Nephron (organoid): ENCODE measurements at regions not wholly inside any gene's neighbourhood (a gene's known extent, or its start where the extent isn't known, plus 50 kb on each side); places are given as distances from the start of the nearest gene placed in this dataset.

ENCODE experiments used
- H3K27ac Mint-ChIP-seq, 3 experiments: 2 replicates each; pipeline ENCODE4 v1.8.0; 2020; ENCODE audit warnings: mixed read lengths in 3 of 3, mild to moderate bottlenecking in 2 of 3, moderate library complexity in 1 of 3
- H3K27me3 Mint-ChIP-seq: 2 replicates; pipeline ENCODE4 v1.8.0; 2021; ENCODE audit warnings: low read depth, mild to moderate bottlenecking, moderate library complexity, mixed read lengths
- H3K36me3 Mint-ChIP-seq: 2 replicates; pipeline ENCODE4 v1.8.0; 2020; ENCODE audit warnings: low read depth, mixed read lengths
- H3K4me1 Mint-ChIP-seq: 2 replicates; pipeline ENCODE4 v1.8.0; 2020; ENCODE audit warnings: mixed read lengths
- H3K4me3 Mint-ChIP-seq, 3 experiments: 2 replicates each; pipeline ENCODE4 v1.8.0; 2020; ENCODE audit warnings: mild to moderate bottlenecking in 3 of 3, mixed read lengths in 3 of 3, moderate library complexity in 2 of 3
- H3K9me3 Mint-ChIP-seq: 2 replicates; pipeline ENCODE4 v1.8.0; 2020; ENCODE audit warnings: mixed read lengths
- TF ChIP-seq, protein P1 (sequence below), 3 experiments: fragments of 200-600 bp; sonication (generic); IDR thresholded peaks; one replicate each; pipeline ENCODE4 v1.5.0; 2021; ENCODE audit warnings: antibody characterized with exemption in 3 of 3; ENCODE audit not compliant: unreplicated experiment in 3 of 3

DNA sequence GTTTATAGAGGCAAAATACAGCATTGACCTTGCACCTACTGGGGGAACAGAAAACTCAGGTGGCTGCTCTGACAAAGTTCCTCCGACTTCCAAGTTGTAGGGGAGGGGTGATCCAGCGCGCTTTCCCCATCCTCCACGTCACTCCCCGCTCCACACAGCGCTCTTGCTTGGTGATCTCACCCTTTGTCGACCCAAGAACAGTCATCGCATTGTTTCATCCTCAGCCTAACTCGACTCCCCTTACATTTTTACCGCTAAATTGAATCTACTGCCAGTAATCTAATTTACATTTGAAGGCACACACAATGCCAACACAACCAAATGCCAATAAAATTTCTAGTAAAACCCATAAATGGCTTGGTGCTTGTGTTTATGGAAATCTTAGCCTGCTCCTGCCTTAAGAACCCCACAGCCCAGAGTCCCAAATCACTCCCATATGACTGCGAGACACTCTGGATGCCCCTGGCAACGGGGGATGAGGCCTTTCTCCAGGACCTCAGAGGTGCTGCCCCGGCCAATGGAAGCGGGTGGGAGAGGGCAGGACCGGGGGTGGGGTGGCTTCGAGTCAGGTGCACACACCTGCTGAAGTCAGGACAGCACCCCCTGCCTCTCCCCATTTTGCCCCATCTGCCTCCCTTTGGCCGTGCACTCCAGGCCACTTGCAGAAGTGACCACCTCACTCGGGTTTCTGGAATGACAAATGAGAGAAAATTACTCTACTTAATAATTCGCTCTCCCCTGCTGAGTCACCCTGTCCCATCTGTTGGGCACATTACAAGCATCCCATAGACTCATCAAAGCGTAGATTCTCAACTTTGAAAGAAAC, 98.2 kb upstream of the GSC start:
- TF ChIP-seq, protein P1, sequence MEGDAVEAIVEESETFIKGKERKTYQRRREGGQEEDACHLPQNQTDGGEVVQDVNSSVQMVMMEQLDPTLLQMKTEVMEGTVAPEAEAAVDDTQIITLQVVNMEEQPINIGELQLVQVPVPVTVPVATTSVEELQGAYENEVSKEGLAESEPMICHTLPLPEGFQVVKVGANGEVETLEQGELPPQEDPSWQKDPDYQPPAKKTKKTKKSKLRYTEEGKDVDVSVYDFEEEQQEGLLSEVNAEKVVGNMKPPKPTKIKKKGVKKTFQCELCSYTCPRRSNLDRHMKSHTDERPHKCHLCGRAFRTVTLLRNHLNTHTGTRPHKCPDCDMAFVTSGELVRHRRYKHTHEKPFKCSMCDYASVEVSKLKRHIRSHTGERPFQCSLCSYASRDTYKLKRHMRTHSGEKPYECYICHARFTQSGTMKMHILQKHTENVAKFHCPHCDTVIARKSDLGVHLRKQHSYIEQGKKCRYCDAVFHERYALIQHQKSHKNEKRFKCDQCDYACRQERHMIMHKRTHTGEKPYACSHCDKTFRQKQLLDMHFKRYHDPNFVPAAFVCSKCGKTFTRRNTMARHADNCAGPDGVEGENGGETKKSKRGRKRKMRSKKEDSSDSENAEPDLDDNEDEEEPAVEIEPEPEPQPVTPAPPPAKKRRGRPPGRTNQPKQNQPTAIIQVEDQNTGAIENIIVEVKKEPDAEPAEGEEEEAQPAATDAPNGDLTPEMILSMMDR (IDR thresholded peaks at IDR 0.05; ENCODE audit: unreplicated experiment in 3 of 3), result no peak
- no peaks in the 10 kb centered on the region for H3K9me3 Mint-ChIP-seq
- H3K4me1 Mint-ChIP-seq, result peaks cover 5% of the 10 kb centered on the region
- H3K27ac Mint-ChIP-seq, result no peak overlapping the region
- no peaks in the 10 kb centered on the region for H3K36me3 Mint-ChIP-seq
- no peak overlapping the region for H3K4me3 Mint-ChIP-seq
- peaks cover 24% of the 10 kb centered on the region for H3K27me3 Mint-ChIP-seq

DNA sequence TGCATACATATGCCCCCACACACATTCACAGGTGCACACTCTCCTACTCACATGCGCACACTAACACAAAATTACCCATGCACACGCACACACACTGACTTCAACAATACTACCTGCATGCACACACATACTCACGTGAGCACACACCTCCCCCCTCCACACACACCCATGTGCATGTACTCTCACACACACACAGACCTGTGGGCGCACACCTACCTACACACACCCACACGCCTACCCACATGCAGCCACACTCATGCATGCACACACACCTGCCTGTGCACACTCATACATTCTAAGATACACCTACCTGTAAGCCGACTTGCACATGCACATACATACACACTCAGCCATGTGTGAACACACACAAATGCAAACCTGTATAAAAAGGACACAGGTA, 97.3 kb upstream of the GSC start:
- peaks cover 26% of the 10 kb centered on the region for H3K27me3 Mint-ChIP-seq
- peaks cover 5% of the 10 kb centered on the region for H3K4me1 Mint-ChIP-seq
- H3K36me3 Mint-ChIP-seq, result no peaks in the 10 kb centered on the region
- H3K9me3 Mint-ChIP-seq, result no peaks in the 10 kb centered on the region
- no peak overlapping the region for H3K4me3 Mint-ChIP-seq
- H3K27ac Mint-ChIP-seq, result no peak overlapping the region
- TF ChIP-seq, protein P1 (IDR thresholded peaks at IDR 0.05; ENCODE audit: unreplicated experiment in 3 of 3), result no peak

DNA sequence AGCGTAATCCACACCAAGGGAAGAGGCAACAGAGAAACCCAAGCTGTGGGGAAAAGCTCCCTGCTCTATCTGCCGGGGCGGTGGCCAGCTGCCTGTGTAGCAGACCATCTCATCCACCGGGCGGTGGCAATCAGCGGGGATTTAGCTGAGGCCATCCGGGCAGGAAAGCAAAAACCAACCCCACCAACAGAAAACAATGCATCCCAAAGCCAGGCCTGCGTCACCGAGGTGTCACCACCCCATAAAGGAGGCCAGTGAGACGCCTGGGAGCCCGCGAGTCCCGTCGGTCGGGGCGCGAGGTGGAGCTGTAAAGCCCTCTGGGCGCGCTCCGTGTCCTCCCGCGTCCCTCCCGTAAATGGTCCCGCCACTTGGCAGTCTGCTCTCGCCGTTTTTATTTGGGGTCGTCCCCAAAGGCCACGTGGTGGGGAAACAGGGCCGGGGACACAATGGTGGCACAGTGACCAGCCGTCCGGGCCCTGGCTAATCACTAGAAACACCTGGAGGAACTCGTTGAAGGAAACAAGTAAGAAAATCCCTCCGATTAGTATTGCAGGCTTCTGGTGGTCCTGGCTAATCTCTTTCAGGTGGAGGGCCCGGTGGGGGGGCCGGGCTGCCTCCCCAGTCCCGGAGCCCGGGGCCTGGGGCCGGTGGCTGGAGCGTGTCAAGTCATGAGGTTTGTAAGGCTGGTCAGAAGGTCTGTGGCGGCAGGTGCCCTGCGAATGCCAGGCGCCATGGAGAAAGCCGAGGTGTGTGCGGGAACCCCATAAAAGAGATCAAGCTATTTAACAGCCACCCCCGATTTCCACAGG, 94.7 kb upstream of the GSC start:
- Mint-ChIP-seq H3K27me3 (peaks cover 35% of the 10 kb centered on the region), H3K4me1 (peaks cover 5% of the 10 kb centered on the region), H3K9me3 (no peaks in the 10 kb centered on the region), H3K27ac (no peak overlapping the region), H3K36me3 (no peaks in the 10 kb centered on the region), H3K4me3 (no peak overlapping the region)
- TF ChIP-seq, protein P1 (IDR thresholded peaks at IDR 0.05; ENCODE audit: unreplicated experiment in 3 of 3), result no peak

DNA sequence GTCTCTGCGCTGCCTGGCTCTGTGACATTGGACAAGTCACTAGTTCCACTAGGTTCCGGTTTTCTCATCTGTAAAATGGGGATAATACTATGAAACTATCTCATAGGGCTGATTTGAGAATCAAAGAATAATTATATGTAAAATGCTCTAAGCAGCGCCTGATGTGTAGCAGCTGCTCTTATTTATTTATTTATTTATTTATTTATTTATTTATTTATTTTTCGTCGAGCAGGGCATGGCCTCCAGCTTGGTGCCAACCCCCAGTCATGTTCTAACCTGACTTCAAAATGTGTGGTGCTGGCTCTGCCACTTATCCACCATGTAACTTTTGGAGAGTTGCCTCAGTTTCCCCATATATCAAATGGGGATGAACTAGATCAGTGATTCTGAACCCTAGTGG, 93.5 kb upstream of the GSC start:
- H3K36me3 Mint-ChIP-seq, result no peaks in the 10 kb centered on the region
- H3K27ac Mint-ChIP-seq, result no peak overlapping the region
- TF ChIP-seq, protein P1 (IDR thresholded peaks at IDR 0.05; ENCODE audit: unreplicated experiment in 3 of 3), result no peak
- H3K4me1 Mint-ChIP-seq, result peaks cover 5% of the 10 kb centered on the region
- peaks cover 27% of the 10 kb centered on the region for H3K27me3 Mint-ChIP-seq
- H3K9me3 Mint-ChIP-seq, result no peaks in the 10 kb centered on the region
- no peak overlapping the region for H3K4me3 Mint-ChIP-seq

DNA sequence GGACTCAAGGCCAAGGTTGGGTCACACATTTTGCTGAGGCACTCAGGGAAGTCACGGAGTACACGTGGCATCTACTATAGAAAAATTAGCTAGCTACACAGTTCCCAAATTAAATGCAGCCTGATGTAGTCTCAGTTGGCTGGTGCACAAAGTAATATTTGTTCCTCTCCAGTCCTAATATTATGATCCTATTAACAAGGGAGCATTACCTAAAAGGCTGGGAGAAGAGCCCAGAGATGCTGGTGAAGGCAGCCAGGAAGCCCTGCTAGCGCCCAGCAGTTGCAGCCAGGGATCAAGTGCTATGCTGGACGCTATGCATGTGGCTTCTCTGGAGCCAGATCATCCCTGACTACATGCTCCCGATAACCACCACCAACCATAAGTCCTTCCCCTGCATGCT, 88.0 kb upstream of the GSC start:
- H3K27me3 Mint-ChIP-seq, result peaks cover 25% of the 10 kb centered on the region
- TF ChIP-seq, protein P1 (IDR thresholded peaks at IDR 0.05; ENCODE audit: unreplicated experiment in 3 of 3), result no peak
- no peaks in the 10 kb centered on the region for H3K4me1 Mint-ChIP-seq
- H3K36me3 Mint-ChIP-seq, result no peaks in the 10 kb centered on the region
- peaks cover 4% of the 10 kb centered on the region for H3K9me3 Mint-ChIP-seq
- no peak overlapping the region for H3K4me3 Mint-ChIP-seq
- no peak overlapping the region for H3K27ac Mint-ChIP-seq
